ENCODE measurements at regions not wholly inside any gene's neighbourhood (a gene's known extent, or its start where the extent isn't known, plus 50 kb on each side); places are given as distances from the start of the nearest gene placed in this dataset.

GRCh38 chr18:56286775-56287325 is 351.5 kb downstream of the TXNL1 start:
- Histone ChIP-seq H3K9me3 (no peaks in the 10 kb centered on the region), H3K27ac (no peak overlapping the region), H3K36me3 (no peaks in the 10 kb centered on the region), H3K4me3 (no peak overlapping the region), H3K27me3 (no peaks in the 10 kb centered on the region), H3K4me1 (peaks cover 0 to 9% of the 10 kb centered on the region in 2 donors)
- TF ChIP-seq POLR2A (IDR thresholded peaks at IDR 0.05): no peak
- TF ChIP-seq CTCF (IDR thresholded peaks at IDR 0.05 in 4 of 5, conservative IDR thresholded peaks at IDR 0.05 in 1 of 5): no peak
- in situ Hi-C loops (cut with MboI; ENCODE audit: low sequenced_read_pairs in 4 of 4): no loop called here
- no peak for DNase-seq
- ATAC-seq: no peak
- intact Hi-C loops (cut with DNase I; ENCODE audit: low total_unique reads): no loop called here

- Histone ChIP-seq H3K36me3 (no peaks in the 10 kb centered on the region), H3K4me1 (no peaks in the 10 kb centered on the region), H3K9me3 (no peaks in the 10 kb centered on the region), H3K27me3 (no peaks in the 10 kb centered on the region), H3K27ac (no peak overlapping the region), H3K4me3 (no peak overlapping the region)
- DNase-seq: no peak
- in situ Hi-C loops (cut with MboI; ENCODE audit: low sequenced_read_pairs in 4 of 4) (no loop called here), intact Hi-C loops (cut with DNase I; ENCODE audit: low total_unique reads) (no loop called here)
- TF ChIP-seq CTCF (IDR thresholded peaks at IDR 0.05 in 4 of 5, conservative IDR thresholded peaks at IDR 0.05 in 1 of 5) (no peak), POLR2A (IDR thresholded peaks at IDR 0.05) (no peak)
- ATAC-seq: no peak
Measured at GRCh38 chr18:56285387-56286065, 352.9 kb downstream of the TXNL1 start.

- in situ Hi-C loops (cut with MboI; ENCODE audit: low sequenced_read_pairs in 4 of 4): no loop called here
- ATAC-seq (no peak), DNase-seq (no peak)
- Histone ChIP-seq H3K27me3 (no peaks in the 10 kb centered on the region), H3K27ac (no peak overlapping the region), H3K4me1 (no peaks in the 10 kb centered on the region), H3K9me3 (no peaks in the 10 kb centered on the region), H3K4me3 (no peak overlapping the region), H3K36me3 (no peaks in the 10 kb centered on the region)
- intact Hi-C loops (cut with DNase I; ENCODE audit: low total_unique reads): no loop called here
- TF ChIP-seq CTCF (IDR thresholded peaks at IDR 0.05 in 4 of 5, conservative IDR thresholded peaks at IDR 0.05 in 1 of 5): no peak
- no peak for TF ChIP-seq POLR2A (IDR thresholded peaks at IDR 0.05)
Measured at GRCh38 chr18:56284319-56284718, 354.1 kb downstream of the TXNL1 start.

GRCh38 chr18:56283316-56283715 is 355.1 kb downstream of the TXNL1 start:
- ATAC-seq (no peak), DNase-seq (no peak)
- Histone ChIP-seq H3K36me3 (no peaks in the 10 kb centered on the region), H3K9me3 (no peaks in the 10 kb centered on the region), H3K27ac (no peak overlapping the region), H3K4me1 (no peaks in the 10 kb centered on the region), H3K4me3 (no peak overlapping the region), H3K27me3 (no peaks in the 10 kb centered on the region)
- intact Hi-C loops (cut with DNase I; ENCODE audit: low total_unique reads) (no loop called here), in situ Hi-C loops (cut with MboI; ENCODE audit: low sequenced_read_pairs in 4 of 4) (no loop called here)
- TF ChIP-seq CTCF (IDR thresholded peaks at IDR 0.05 in 4 of 5, conservative IDR thresholded peaks at IDR 0.05 in 1 of 5) (no peak), POLR2A (IDR thresholded peaks at IDR 0.05) (no peak)

All from gastrocnemius medialis (tissue), 4 donors.